ENCODE measurements at regions not wholly inside any gene's neighbourhood (a gene's known extent, or its start where the extent isn't known, plus 50 kb on each side); places are given as distances from the start of the nearest gene placed in this dataset.

GRCh38 chr22:34709641-34710040 is 356.3 kb upstream of the ISX start:
- no peak for TF ChIP-seq CTCF (IDR thresholded peaks at IDR 0.05)

GRCh38 chr22:34722901-34723300 is 343.1 kb upstream of the ISX start:
- no peak for TF ChIP-seq CTCF (IDR thresholded peaks at IDR 0.05)

DNA sequence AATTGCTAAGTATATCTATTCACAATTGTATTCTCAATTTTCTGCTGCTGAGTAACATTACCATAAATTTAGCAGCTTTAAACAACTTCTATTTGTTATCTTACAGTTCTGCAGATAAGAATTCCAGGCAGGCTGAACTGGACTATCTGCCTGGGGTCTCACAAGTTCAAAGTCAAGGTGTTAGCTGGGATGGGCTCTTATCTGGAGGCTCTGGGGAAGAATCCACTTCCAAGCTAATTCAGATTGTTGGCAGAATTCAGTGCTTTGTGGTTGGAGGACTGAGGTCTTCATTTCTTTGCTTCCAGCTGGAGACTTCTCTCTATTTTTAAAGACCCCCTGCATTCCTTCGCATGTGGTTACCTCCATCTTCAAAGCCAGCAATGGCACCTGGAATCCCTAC is 329.9 kb upstream of the ISX start:
- no peak for TF ChIP-seq CTCF (IDR thresholded peaks at IDR 0.05)

GRCh38 chr22:34738661-34739400 is 327.1 kb upstream of the ISX start:
- no peak for TF ChIP-seq CTCF (IDR thresholded peaks at IDR 0.05)

GRCh38 chr22:34743110-34743751 is 322.7 kb upstream of the ISX start:
- TF ChIP-seq CTCF (IDR thresholded peaks at IDR 0.05) = no peak

- TF ChIP-seq CTCF (IDR thresholded peaks at IDR 0.05) = no peak
Measured at GRCh38 chr22:34760276-34761008, 305.5 kb upstream of the ISX start.

DNA sequence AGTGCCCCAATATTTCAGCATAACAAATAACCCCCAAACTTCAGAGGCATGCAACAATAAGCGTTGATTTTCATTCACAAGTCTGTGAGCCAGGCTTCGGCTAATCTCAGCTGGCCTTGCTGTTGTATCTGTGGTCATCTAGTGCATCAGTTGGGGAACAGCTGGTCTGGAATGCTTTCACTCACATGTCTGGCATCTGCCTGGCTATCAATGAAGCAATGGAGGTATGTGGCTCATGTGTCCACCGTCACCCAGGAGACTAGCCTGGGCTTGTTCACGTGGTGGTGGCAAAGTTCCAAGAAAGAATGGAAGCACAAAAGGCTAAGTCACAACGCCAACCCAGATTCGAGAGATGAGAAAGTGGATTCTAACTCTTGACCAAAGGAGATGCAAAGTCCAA is 304.8 kb upstream of the ISX start:
- TF ChIP-seq CTCF (IDR thresholded peaks at IDR 0.05) = no peak

All from LNCAP (cell line).